OCI-LY7 (cell line): ENCODE measurements at regions not wholly inside any gene's neighbourhood (a gene's known extent, or its start where the extent isn't known, plus 50 kb on each side); places are given as distances from the start of the nearest gene placed in this dataset.
A peak's percentile ranks its signal among the peaks of the same experiment; 100 is the strongest.

Source experiments
- BruUV-seq: library from RNA; stranded (reverse); fragments of 400-500 nt; replicated peaks from 2 replicates; lab custom pipeline; 2021; lab: Mats Ljungman, UMichigan
- CTCF ChIA-PET: fragments of 300-600 bp; sonication (Branson Sonifier 250); formaldehyde crosslinking; loops from one replicate; lab custom pipeline; 2022; ENCODE audit warnings: antibody characterized with exemption; ENCODE audit not compliant: unreplicated experiment; lab: Charles Lee
- POLR2A ChIA-PET: fragments of 300-600 bp; sonication (Branson Sonifier 250); formaldehyde crosslinking; loops from one replicate; lab custom pipeline; 2022; ENCODE audit warnings: antibody characterized with exemption; lab: Charles Lee
- DNase-seq: peaks from one replicate; pipeline ENCODE4 v3.0.0-alpha.2; 2015; ENCODE audit warnings: low spot score
- H2AFZ ChIP-seq: fragments of 200-600 bp; sonication (generic), shearing (Covaris generic); 2 replicates; pipeline ENCODE4 v1.6.1; 2014; ENCODE audit warnings: mild to moderate bottlenecking, antibody characterized with exemption, low read length, moderate library complexity
- H3K27ac ChIP-seq: fragments of 200-600 bp; sonication (generic); 2 replicates; pipeline ENCODE4 v1.5.1; 2014; ENCODE audit warnings: mixed run types, low read depth, mild to moderate bottlenecking, moderate library complexity, low read length, inconsistent platforms; ENCODE audit not compliant: poor library complexity, severe bottlenecking
- H3K36me3 ChIP-seq: fragments of 200-600 bp; sonication (generic); 2 replicates; pipeline ENCODE4 v1.6.1; 2014; ENCODE audit warnings: mild to moderate bottlenecking, antibody characterized with exemption, low read length, moderate library complexity, mixed read lengths; ENCODE audit not compliant: insufficient read depth
- H3K4me1 ChIP-seq: fragments of 200-600 bp; sonication (generic); 2 replicates; pipeline ENCODE4 v1.5.1; 2014; ENCODE audit warnings: mild to moderate bottlenecking, low read length; ENCODE audit not compliant: insufficient read depth, poor library complexity, severe bottlenecking
- H3K4me2 ChIP-seq: fragments of 200-600 bp; sonication (generic); 2 replicates; pipeline ENCODE4 v1.6.1; 2014; ENCODE audit warnings: mild to moderate bottlenecking, low read length
- H3K4me3 ChIP-seq: fragments of 200-600 bp; sonication (generic); 2 replicates; pipeline ENCODE4 v1.5.1; 2014; ENCODE audit warnings: mild to moderate bottlenecking, low read depth, low read length; ENCODE audit not compliant: poor library complexity, severe bottlenecking
- H3K79me2 ChIP-seq: fragments of 200-600 bp; sonication (generic); 2 replicates; pipeline ENCODE4 v1.6.1; 2016; ENCODE audit warnings: low read depth, mild to moderate bottlenecking, low read length, moderate library complexity, mixed read lengths; ENCODE audit not compliant: insufficient read depth
- H3K9me2 ChIP-seq: fragments of 200-600 bp; sonication (generic); 2 replicates; pipeline ENCODE4 v1.6.1; 2016; ENCODE audit warnings: mild to moderate bottlenecking, low read length, mixed read lengths; ENCODE audit not compliant: insufficient read depth
- H3K9me3 ChIP-seq: fragments of 200-600 bp; sonication (generic); 2 replicates; pipeline ENCODE4 v1.6.1; 2014; ENCODE audit warnings: mild to moderate bottlenecking, mixed run types, low read length, mixed read lengths
- H4K20me1 ChIP-seq: fragments of 200-600 bp; sonication (generic); 2 replicates; pipeline ENCODE4 v1.6.1; 2014; ENCODE audit warnings: mild to moderate bottlenecking, antibody characterized with exemption, low read length, moderate library complexity, mixed read lengths; ENCODE audit not compliant: insufficient read depth
- EZH2phosphoT487 ChIP-seq: fragments of 200-600 bp; sonication (generic); IDR thresholded peaks from 2 replicates; pipeline ENCODE4 v1.6.1; 2018; ENCODE audit warnings: low read depth, borderline replicate concordance, mild to moderate bottlenecking, mixed run types, antibody characterized with exemption, low read length, moderate library complexity, mixed read lengths
- intact Hi-C: fragments of 100-400 bp; cut with micrococcal nuclease; formaldehyde crosslinking; loops from one replicate; pipeline ENCODE4 v1.10.0; 2022; ENCODE audit not compliant: unreplicated experiment
- TF ChIP-seq, protein P1 (sequence below): fragments of 200-600 bp; sonication (generic); conservative IDR thresholded peaks from 2 replicates; pipeline ENCODE4 v1.5.1; 2014; ENCODE audit warnings: mild to moderate bottlenecking, antibody characterized with exemption, low read length, moderate library complexity, mixed read lengths

- Histone ChIP-seq H3K36me3 (no peaks in the 10 kb centered on the region), H2AFZ (no peak overlapping the region), H3K9me2 (no peaks in the 10 kb centered on the region), H3K4me1 (peaks cover 3% of the 10 kb centered on the region), H4K20me1 (no peaks in the 10 kb centered on the region), H3K9me3 (no peaks in the 10 kb centered on the region), H3K79me2 (no peaks in the 10 kb centered on the region), H3K4me3 (no peak overlapping the region), H3K4me2 (peak overlapping the region; percentile 11; the same call in 1 of the 2 replicates), H3K27ac (no peak overlapping the region)
- POLR2A ChIA-PET: interaction anchor here (0.7 to 1.5 kb wide), 4 partner anchors 20 to 195 kb away, joined by 3 to 5 read pairs (median 4); no protein-coding TSS in a partner anchor
- no peak for TF ChIP-seq EZH2phosphoT487
- TF ChIP-seq, protein P1, sequence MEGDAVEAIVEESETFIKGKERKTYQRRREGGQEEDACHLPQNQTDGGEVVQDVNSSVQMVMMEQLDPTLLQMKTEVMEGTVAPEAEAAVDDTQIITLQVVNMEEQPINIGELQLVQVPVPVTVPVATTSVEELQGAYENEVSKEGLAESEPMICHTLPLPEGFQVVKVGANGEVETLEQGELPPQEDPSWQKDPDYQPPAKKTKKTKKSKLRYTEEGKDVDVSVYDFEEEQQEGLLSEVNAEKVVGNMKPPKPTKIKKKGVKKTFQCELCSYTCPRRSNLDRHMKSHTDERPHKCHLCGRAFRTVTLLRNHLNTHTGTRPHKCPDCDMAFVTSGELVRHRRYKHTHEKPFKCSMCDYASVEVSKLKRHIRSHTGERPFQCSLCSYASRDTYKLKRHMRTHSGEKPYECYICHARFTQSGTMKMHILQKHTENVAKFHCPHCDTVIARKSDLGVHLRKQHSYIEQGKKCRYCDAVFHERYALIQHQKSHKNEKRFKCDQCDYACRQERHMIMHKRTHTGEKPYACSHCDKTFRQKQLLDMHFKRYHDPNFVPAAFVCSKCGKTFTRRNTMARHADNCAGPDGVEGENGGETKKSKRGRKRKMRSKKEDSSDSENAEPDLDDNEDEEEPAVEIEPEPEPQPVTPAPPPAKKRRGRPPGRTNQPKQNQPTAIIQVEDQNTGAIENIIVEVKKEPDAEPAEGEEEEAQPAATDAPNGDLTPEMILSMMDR: peak; percentile 94
- peak; percentile 75 for DNase-seq
- intact Hi-C loops: loop anchor here (1.0 to 10.0 kb wide), 3 partner anchors 29 to 195 kb away; partner anchors contain the start of gene IRF8
- CTCF ChIA-PET: interaction anchor here (1.0 to 1.2 kb wide), 3 partner anchors 195 to 381 kb away, joined by 3 to 6 read pairs (median 5); no protein-coding TSS in a partner anchor
- BruUV-seq: no TSS peak
Measured at GRCh38 chr16:86016201-86016965, 117.4 kb downstream of the IRF8 start.

DNA sequence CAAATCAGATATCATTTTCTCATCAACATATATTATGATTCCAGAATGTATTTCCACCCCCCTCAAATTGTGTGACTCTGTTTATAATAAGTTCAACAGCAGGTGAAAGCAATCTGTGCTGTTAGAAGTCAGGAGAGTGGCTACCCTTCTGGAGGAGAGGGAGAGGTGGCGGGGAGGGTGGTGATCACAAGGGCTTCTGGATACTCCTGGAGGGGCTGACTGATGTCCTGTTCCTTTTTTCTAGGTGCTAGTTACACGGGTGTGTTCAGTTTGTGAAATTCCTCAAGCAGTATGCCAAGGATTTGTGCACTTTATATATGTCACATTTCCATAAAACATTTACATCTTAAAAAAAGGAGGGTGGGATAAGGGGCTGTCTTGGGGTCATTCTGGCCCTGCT lies 119.1 kb downstream of the IRF8 start:
- no peak for TF ChIP-seq EZH2phosphoT487
- TF ChIP-seq, protein P1: no peak
- Histone ChIP-seq H3K36me3 (no peaks in the 10 kb centered on the region), H3K9me3 (no peaks in the 10 kb centered on the region), H2AFZ (no peak overlapping the region), H3K4me3 (no peak overlapping the region), H3K79me2 (no peaks in the 10 kb centered on the region), H3K27ac (no peak overlapping the region), H4K20me1 (no peaks in the 10 kb centered on the region), H3K9me2 (no peaks in the 10 kb centered on the region), H3K4me1 (no peaks in the 10 kb centered on the region), H3K4me2 (no peak overlapping the region)
- ChIA-PET POLR2A (no interaction called here), CTCF (no interaction called here)
- DNase-seq: no peak
- intact Hi-C loops: loop anchor here (10.0 kb wide), 1 partner anchor 123 kb away; the partner anchor contains the start of gene IRF8
- no TSS peak for BruUV-seq

DNA sequence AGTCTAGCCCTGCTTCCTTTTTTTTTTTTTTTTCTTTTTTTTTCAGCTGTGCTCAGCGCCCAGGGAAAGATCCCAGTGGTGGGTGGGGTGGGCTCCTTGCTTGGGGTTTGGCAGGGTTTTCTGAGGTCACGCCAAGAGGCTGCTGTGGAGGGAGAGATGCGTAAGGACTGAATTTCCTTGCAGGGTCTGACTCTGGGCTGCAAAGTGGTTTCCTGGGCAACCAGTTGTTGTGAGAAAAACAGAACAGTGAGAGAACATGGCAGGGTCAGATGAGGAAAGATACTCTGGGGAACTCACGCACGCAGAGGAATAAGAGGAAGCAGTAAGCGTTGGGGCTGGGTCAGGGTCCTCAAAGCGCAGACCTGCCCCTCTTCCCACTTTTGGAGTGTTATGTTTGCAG lies 119.5 kb downstream of the IRF8 start:
- Histone ChIP-seq H3K4me1 (no peaks in the 10 kb centered on the region), H4K20me1 (no peaks in the 10 kb centered on the region), H2AFZ (no peak overlapping the region), H3K9me3 (0 out of 2 replicates have a peak, but pooled peaks cover 2% of the 10 kb centered on the region), H3K9me2 (no peaks in the 10 kb centered on the region), H3K27ac (no peak overlapping the region), H3K36me3 (no peaks in the 10 kb centered on the region), H3K79me2 (no peaks in the 10 kb centered on the region), H3K4me2 (no peak overlapping the region), H3K4me3 (no peak overlapping the region)
- intact Hi-C loops: loop anchor here (10.0 kb wide), 1 partner anchor 124 kb away; the partner anchor contains the start of gene IRF8
- no peak for DNase-seq
- POLR2A ChIA-PET: no interaction called here
- CTCF ChIA-PET: no interaction called here
- TF ChIP-seq EZH2phosphoT487: no peak
- no TSS peak for BruUV-seq
